H9 (cell line): ENCODE measurements at regions not wholly inside any gene's neighbourhood (a gene's known extent, or its start where the extent isn't known, plus 50 kb on each side); places are given as distances from the start of the nearest gene placed in this dataset.

Experiments used
- DNase-seq: peaks from one replicate; pipeline ENCODE4 v3.0.0-alpha.2; 2017
- H2AFZ ChIP-seq: one replicate; pipeline ENCODE4 v1.6.1; 2013; ENCODE audit warnings: mild to moderate bottlenecking, low read length, control low read depth, moderate library complexity
- H2AK5ac ChIP-seq: 2 replicates; pipeline ENCODE4 v1.6.1; 2013; ENCODE audit warnings: low read length, control low read depth, mixed read lengths; ENCODE audit not compliant: insufficient read length
- H2BK120ac ChIP-seq: one replicate; pipeline ENCODE4 v1.6.1; 2013; ENCODE audit warnings: low read depth, mild to moderate bottlenecking, low read length, control low read depth, inconsistent platforms; ENCODE audit not compliant: poor library complexity, severe bottlenecking
- H2BK12ac ChIP-seq: 2 replicates; pipeline ENCODE4 v1.6.1; 2013; ENCODE audit warnings: low read length, control low read depth, mixed read lengths, low read depth; ENCODE audit not compliant: insufficient read length
- H2BK15ac ChIP-seq: 2 replicates; pipeline ENCODE4 v1.6.1; 2013; ENCODE audit warnings: low read depth, low read length, control low read depth
- H2BK20ac ChIP-seq: one replicate; pipeline ENCODE4 v1.6.1; 2013; ENCODE audit warnings: low read depth, mild to moderate bottlenecking, low read length, control low read depth, inconsistent platforms; ENCODE audit not compliant: poor library complexity, severe bottlenecking
- H2BK5ac ChIP-seq: 2 replicates; pipeline ENCODE4 v1.6.1; 2013; ENCODE audit warnings: low read length, control low read depth, mixed read lengths; ENCODE audit not compliant: insufficient read length
- H3K14ac ChIP-seq: 2 replicates; pipeline ENCODE4 v1.6.1; 2013; ENCODE audit warnings: low read length, control low read depth; ENCODE audit not compliant: insufficient read depth
- H3K18ac ChIP-seq: 2 replicates; pipeline ENCODE4 v1.6.1; 2013; ENCODE audit warnings: low read depth, mild to moderate bottlenecking, mixed read lengths, low read length, control low read depth; ENCODE audit not compliant: insufficient read length
- H3K23ac ChIP-seq: 2 replicates; pipeline ENCODE4 v1.6.1; 2013; ENCODE audit warnings: low read length, control low read depth, mixed read lengths, low read depth; ENCODE audit not compliant: insufficient read length
- H3K23me2 ChIP-seq: 2 replicates; pipeline ENCODE4 v1.6.1; 2013; ENCODE audit warnings: low read depth, mild to moderate bottlenecking, mixed read lengths, low read length, control low read depth; ENCODE audit not compliant: insufficient read length, poor library complexity, severe bottlenecking
- H3K27ac ChIP-seq: 2 replicates; pipeline ENCODE4 v1.5.1; 2013; ENCODE audit warnings: low read length, control low read depth, mixed read lengths, low read depth; ENCODE audit not compliant: insufficient read length
- H3K27me3 ChIP-seq: 2 replicates; pipeline ENCODE4 v1.6.1; 2013; ENCODE audit warnings: low read length, control low read depth, inconsistent platforms; ENCODE audit not compliant: insufficient read depth
- H3K4ac ChIP-seq: 2 replicates; pipeline ENCODE4 v1.6.1; 2013; ENCODE audit warnings: low read depth, mild to moderate bottlenecking, control low read depth, inconsistent platforms, low read length, moderate library complexity
- H3K4me1 ChIP-seq: 2 replicates; pipeline ENCODE4 v1.6.1; 2013; ENCODE audit warnings: low read length, control low read depth, inconsistent platforms; ENCODE audit not compliant: insufficient read depth
- H3K4me2 ChIP-seq: 2 replicates; pipeline ENCODE4 v1.6.1; 2013; ENCODE audit warnings: low read length, control low read depth, mixed read lengths; ENCODE audit not compliant: insufficient read length, insufficient read depth
- H3K56ac ChIP-seq: 2 replicates; pipeline ENCODE4 v1.6.1; 2013; ENCODE audit warnings: low read depth, mild to moderate bottlenecking, mixed read lengths, low read length, control low read depth; ENCODE audit not compliant: insufficient read length
- H3K79me1 ChIP-seq: 2 replicates; pipeline ENCODE4 v1.6.1; 2013; ENCODE audit warnings: low read depth, mild to moderate bottlenecking, moderate library complexity, low read length, control low read depth, inconsistent platforms; ENCODE audit not compliant: insufficient read depth, poor library complexity, severe bottlenecking
- H3K79me2 ChIP-seq: 2 replicates; pipeline ENCODE4 v1.6.1; 2013; ENCODE audit warnings: low read length, control low read depth, inconsistent platforms; ENCODE audit not compliant: insufficient read depth
- H3K9ac ChIP-seq: 2 replicates; pipeline ENCODE4 v1.6.1; 2013; ENCODE audit warnings: low read length, control low read depth, mixed read lengths; ENCODE audit not compliant: insufficient read length; ENCODE audit errors: extremely low read depth
- H3K9me3 ChIP-seq: one replicate; pipeline ENCODE4 v1.6.1; 2013; ENCODE audit warnings: low read depth, low read length, inconsistent platforms; ENCODE audit not compliant: control insufficient read depth
- H3T11ph ChIP-seq: one replicate; pipeline ENCODE4 v1.6.1; 2013; ENCODE audit warnings: mild to moderate bottlenecking, low read length, control low read depth, inconsistent platforms
- H4K20me1 ChIP-seq: one replicate; pipeline ENCODE4 v1.6.1; 2013; ENCODE audit not compliant: control insufficient read depth, insufficient read length, insufficient read depth
- H4K5ac ChIP-seq: 2 replicates; pipeline ENCODE4 v1.6.1; 2013; ENCODE audit warnings: low read depth, mild to moderate bottlenecking, mixed read lengths, low read length, control low read depth; ENCODE audit not compliant: insufficient read length
- H4K8ac ChIP-seq: replicated peaks from 2 replicates; pipeline ENCODE4 v1.6.1; 2013; ENCODE audit warnings: low read length, control low read depth, mixed read lengths, low read depth; ENCODE audit not compliant: insufficient read length
- H4K91ac ChIP-seq: 2 replicates; pipeline ENCODE4 v1.6.1; 2013; ENCODE audit warnings: low read depth, mild to moderate bottlenecking, moderate library complexity, mixed read lengths, low read length, control low read depth; ENCODE audit not compliant: insufficient read length
- H3K27ac Mint-ChIP-seq, 3 experiments: 2 replicates in 2 of 3; 3 replicates in 1 of 3; pipeline ENCODE4 v1.8.0; 2020 to 2021; ENCODE audit warnings: mixed read lengths in 3 of 3, mild to moderate bottlenecking in 1 of 3, moderate library complexity in 1 of 3
- H3K27me3 Mint-ChIP-seq: 2 replicates; pipeline ENCODE4 v1.8.0; 2021; ENCODE audit warnings: low read depth, mild to moderate bottlenecking, moderate library complexity, mixed read lengths
- H3K36me3 Mint-ChIP-seq, 3 experiments: 2 replicates in 2 of 3; 3 replicates in 1 of 3; pipeline ENCODE4 v1.8.0; 2020 to 2021; ENCODE audit warnings: low read depth in 3 of 3, mixed read lengths in 3 of 3; ENCODE audit not compliant: insufficient read depth in 1 of 3
- H3K4me1 Mint-ChIP-seq, 2 experiments: 2 replicates each; pipeline ENCODE4 v1.8.0; 2020; ENCODE audit warnings: mixed read lengths in 2 of 2
- H3K4me3 Mint-ChIP-seq, 2 experiments: 2 replicates in 1 of 2; 3 replicates in 1 of 2; pipeline ENCODE4 v1.8.0; 2020 to 2021; ENCODE audit warnings: mild to moderate bottlenecking in 2 of 2, mixed read lengths in 2 of 2, moderate library complexity in 1 of 2
- H3K9me3 Mint-ChIP-seq, 2 experiments: 2 replicates in 1 of 2; 3 replicates in 1 of 2; pipeline ENCODE4 v1.8.0; 2020; ENCODE audit warnings: mild to moderate bottlenecking in 2 of 2, mixed read lengths in 2 of 2, moderate library complexity in 1 of 2
- WGBS: extraction: QIAGEN DNeasy Blood & Tissue Kit; methylation state at CpG from one replicate; pipeline ENCODE4 v1.1.7; 2013; ENCODE audit warnings: missing lambda C conversion rate, low lambda C conversion rate, mixed read lengths; ENCODE audit not compliant: insufficient read length; ENCODE audit errors: extremely low coverage; 5-methylcytosine and 5-hydroxymethylcytosine counted together
- TF ChIP-seq, protein P1 (sequence below): fragments of 200-600 bp; sonication (generic); conservative IDR thresholded peaks from 3 replicates; pipeline ENCODE4 v1.8.0; 2021; ENCODE audit warnings: antibody characterized with exemption, mild to moderate bottlenecking

DNA sequence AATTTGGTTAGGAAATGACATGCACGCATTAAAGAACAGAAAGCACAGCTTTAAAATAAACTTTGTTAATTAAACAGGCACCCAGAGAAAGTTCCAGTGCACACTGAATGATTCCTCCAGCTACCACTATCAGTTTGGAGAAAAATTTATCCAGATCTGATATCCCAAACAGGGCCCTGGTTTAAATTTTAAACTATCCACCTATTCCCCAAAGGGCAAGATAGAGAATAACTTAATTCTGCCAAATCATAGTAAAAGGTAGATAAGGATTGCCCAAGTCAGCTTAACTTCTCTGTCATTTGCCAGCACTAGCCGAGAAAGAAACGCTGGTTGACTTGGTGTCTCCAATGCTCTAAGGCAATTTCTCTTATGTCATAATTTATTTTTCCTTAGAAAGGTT, 321.9 kb upstream of the PKDCC start:
- no peaks in the 10 kb centered on the region for H3K9me3 ChIP-seq
- H3T11ph ChIP-seq = no peak overlapping the region
- H3K79me2 ChIP-seq = no peaks in the 10 kb centered on the region
- no peak overlapping the region for H2BK15ac ChIP-seq
- no peaks in the 10 kb centered on the region for H3K27me3 ChIP-seq
- H3K18ac ChIP-seq = no peak overlapping the region
- H3K4ac ChIP-seq = no peak overlapping the region
- H3K14ac ChIP-seq = no peak overlapping the region
- Mint-ChIP-seq H3K27ac (no peak overlapping the region), H3K27me3 (no peaks in the 10 kb centered on the region), H3K4me3 (no peak overlapping the region), H3K36me3 (no peaks in the 10 kb centered on the region), H3K9me3 (no peaks in the 10 kb centered on the region), H3K4me1 (peaks cover 11 to 19% of the 10 kb centered on the region in 2 experiments)
- no peak overlapping the region for H2AFZ ChIP-seq
- no peak overlapping the region for H4K8ac ChIP-seq
- no peak overlapping the region for H3K56ac ChIP-seq
- no CpG with 5 or more reads among the region's 3 CpGs for WGBS
- H3K23ac ChIP-seq = no peak overlapping the region
- H3K79me1 ChIP-seq = no peaks in the 10 kb centered on the region
- H3K23me2 ChIP-seq = no peaks in the 10 kb centered on the region
- no peak overlapping the region for H4K5ac ChIP-seq
- no peak overlapping the region for H3K4me2 ChIP-seq
- H4K91ac ChIP-seq = no peak overlapping the region
- H2BK5ac ChIP-seq = no peak overlapping the region
- no peak overlapping the region for H2BK120ac ChIP-seq
- TF ChIP-seq, protein P1, sequence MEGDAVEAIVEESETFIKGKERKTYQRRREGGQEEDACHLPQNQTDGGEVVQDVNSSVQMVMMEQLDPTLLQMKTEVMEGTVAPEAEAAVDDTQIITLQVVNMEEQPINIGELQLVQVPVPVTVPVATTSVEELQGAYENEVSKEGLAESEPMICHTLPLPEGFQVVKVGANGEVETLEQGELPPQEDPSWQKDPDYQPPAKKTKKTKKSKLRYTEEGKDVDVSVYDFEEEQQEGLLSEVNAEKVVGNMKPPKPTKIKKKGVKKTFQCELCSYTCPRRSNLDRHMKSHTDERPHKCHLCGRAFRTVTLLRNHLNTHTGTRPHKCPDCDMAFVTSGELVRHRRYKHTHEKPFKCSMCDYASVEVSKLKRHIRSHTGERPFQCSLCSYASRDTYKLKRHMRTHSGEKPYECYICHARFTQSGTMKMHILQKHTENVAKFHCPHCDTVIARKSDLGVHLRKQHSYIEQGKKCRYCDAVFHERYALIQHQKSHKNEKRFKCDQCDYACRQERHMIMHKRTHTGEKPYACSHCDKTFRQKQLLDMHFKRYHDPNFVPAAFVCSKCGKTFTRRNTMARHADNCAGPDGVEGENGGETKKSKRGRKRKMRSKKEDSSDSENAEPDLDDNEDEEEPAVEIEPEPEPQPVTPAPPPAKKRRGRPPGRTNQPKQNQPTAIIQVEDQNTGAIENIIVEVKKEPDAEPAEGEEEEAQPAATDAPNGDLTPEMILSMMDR = no peak
- no peak overlapping the region for H3K27ac ChIP-seq
- no peak overlapping the region for H2BK20ac ChIP-seq
- H3K4me1 ChIP-seq = no peaks in the 10 kb centered on the region; the same call in 1 of the 2 replicates
- no peak overlapping the region for H2AK5ac ChIP-seq
- no peak for DNase-seq
- no peak overlapping the region for H3K9ac ChIP-seq
- H4K20me1 ChIP-seq = no peaks in the 10 kb centered on the region
- H2BK12ac ChIP-seq = no peak overlapping the region
